Loucy (cell line): ENCODE measurements at regions not wholly inside any gene's neighbourhood (a gene's known extent, or its start where the extent isn't known, plus 50 kb on each side); places are given as distances from the start of the nearest gene placed in this dataset.

Experiments used
- H2AFZ ChIP-seq: fragments of 200-600 bp; sonication (generic); 2 replicates; pipeline ENCODE4 v1.6.0; 2016; ENCODE audit warnings: antibody characterized with exemption, mild to moderate bottlenecking, low read length, moderate library complexity
- H3F3A ChIP-seq: fragments of 200-600 bp; 2 replicates; pipeline ENCODE4 v1.6.0; 2016; ENCODE audit warnings: antibody characterized with exemption, low read depth, mild to moderate bottlenecking
- H3K27me3 ChIP-seq: fragments of 200-600 bp; sonication (generic); 2 replicates; pipeline ENCODE4 v1.6.1; 2014; ENCODE audit warnings: low read length, mild to moderate bottlenecking; ENCODE audit not compliant: insufficient read depth, poor library complexity, severe bottlenecking
- H3K36me3 ChIP-seq: fragments of 200-600 bp; sonication (generic); 2 replicates; pipeline ENCODE4 v1.6.1; 2016; ENCODE audit warnings: low read length; ENCODE audit not compliant: insufficient read depth
- H3K4me1 ChIP-seq: fragments of 200-600 bp; sonication (generic); 2 replicates; pipeline ENCODE4 v1.5.1; 2014; ENCODE audit warnings: low read length, mild to moderate bottlenecking; ENCODE audit not compliant: insufficient read depth, poor library complexity, severe bottlenecking
- H3K4me2 ChIP-seq: fragments of 200-600 bp; sonication (generic); 2 replicates; pipeline ENCODE4 v1.6.0; 2014; ENCODE audit warnings: antibody characterized with exemption, low read length, low read depth, mild to moderate bottlenecking; ENCODE audit not compliant: poor library complexity, severe bottlenecking
- H3K4me3 ChIP-seq: fragments of 200-600 bp; sonication (generic); 2 replicates; pipeline ENCODE4 v1.5.1; 2014; ENCODE audit warnings: low read length, mild to moderate bottlenecking, mixed read lengths; ENCODE audit not compliant: poor library complexity, severe bottlenecking
- H3K79me2 ChIP-seq: fragments of 200-600 bp; sonication (generic); 2 replicates; pipeline ENCODE4 v1.6.1; 2014; ENCODE audit warnings: low read length; ENCODE audit not compliant: insufficient read depth
- H3K9ac ChIP-seq: fragments of 200-600 bp; sonication (generic); 2 replicates; pipeline ENCODE4 v1.6.0; 2014; ENCODE audit warnings: mild to moderate bottlenecking, low read depth, low read length, moderate library complexity; ENCODE audit not compliant: poor library complexity, severe bottlenecking
- H3K9me2 ChIP-seq: fragments of 200-600 bp; sonication (generic); replicated peaks from 2 replicates; pipeline ENCODE4 v1.6.1; 2016; ENCODE audit warnings: low read depth, low read length, mixed read lengths
- H3K9me3 ChIP-seq: fragments of 200-600 bp; sonication (generic); 2 replicates; pipeline ENCODE4 v1.6.1; 2014; ENCODE audit warnings: mild to moderate bottlenecking, antibody characterized with exemption, low read length, low read depth; ENCODE audit not compliant: insufficient read depth
- H4K20me1 ChIP-seq: fragments of 200-600 bp; sonication (generic); 2 replicates; pipeline ENCODE4 v1.6.0; 2014; ENCODE audit warnings: antibody characterized with exemption, low read length, mild to moderate bottlenecking; ENCODE audit not compliant: insufficient read depth, poor library complexity, severe bottlenecking
- CTCF ChIP-seq: fragments of 200-600 bp; sonication (generic); conservative IDR thresholded peaks from 2 replicates; pipeline ENCODE4 v1.5.1; 2014; ENCODE audit warnings: mild to moderate bottlenecking, antibody characterized with exemption, low read length
- EZH2phosphoT487 ChIP-seq: fragments of 200-600 bp; IDR thresholded peaks from 2 replicates; pipeline ENCODE4 v1.6.1; 2018; ENCODE audit warnings: antibody characterized with exemption, mild to moderate bottlenecking, moderate library complexity, borderline replicate concordance

GRCh38 chr10:4653160-4653559, 172.8 kb upstream of the AKR1E2 start:
- no peaks in the 10 kb centered on the region for H4K20me1 ChIP-seq

GRCh38 chr10:4652111-4653010, 173.6 kb upstream of the AKR1E2 start:
- Histone ChIP-seq H3K4me1 (no peaks in the 10 kb centered on the region), H3K9me3 (no peaks in the 10 kb centered on the region), H3K36me3 (no peaks in the 10 kb centered on the region), H3K9me2 (no peaks in the 10 kb centered on the region), H3F3A (no peaks in the 10 kb centered on the region), H3K4me3 (no peak overlapping the region), H4K20me1 (no peaks in the 10 kb centered on the region), H2AFZ (no peak overlapping the region), H3K9ac (no peak overlapping the region), H3K27me3 (no peaks in the 10 kb centered on the region), H3K4me2 (no peak overlapping the region), H3K79me2 (no peaks in the 10 kb centered on the region)
- no peak for TF ChIP-seq EZH2phosphoT487
- TF ChIP-seq CTCF, result no peak

More at GRCh38 chr10:4653160-4653559, 172.8 kb upstream of the AKR1E2 start:
- Histone ChIP-seq H3K9me2 (no peaks in the 10 kb centered on the region), H3F3A (no peaks in the 10 kb centered on the region), H3K4me3 (no peak overlapping the region), H3K9ac (no peak overlapping the region), H3K4me1 (no peaks in the 10 kb centered on the region), H3K4me2 (no peak overlapping the region), H3K79me2 (no peaks in the 10 kb centered on the region), H3K9me3 (no peaks in the 10 kb centered on the region), H3K36me3 (no peaks in the 10 kb centered on the region), H3K27me3 (no peaks in the 10 kb centered on the region), H2AFZ (no peak overlapping the region)
- TF ChIP-seq CTCF (no peak), EZH2phosphoT487 (no peak)

GRCh38 chr10:4651404-4652037, 174.5 kb upstream of the AKR1E2 start:
- Histone ChIP-seq H3K27me3 (no peaks in the 10 kb centered on the region), H3K9me2 (no peaks in the 10 kb centered on the region), H3F3A (no peaks in the 10 kb centered on the region), H3K4me2 (no peak overlapping the region), H3K4me1 (no peaks in the 10 kb centered on the region), H3K4me3 (no peak overlapping the region), H3K79me2 (no peaks in the 10 kb centered on the region), H2AFZ (no peak overlapping the region), H3K9me3 (no peaks in the 10 kb centered on the region), H3K9ac (no peak overlapping the region), H4K20me1 (no peaks in the 10 kb centered on the region), H3K36me3 (no peaks in the 10 kb centered on the region)
- TF ChIP-seq EZH2phosphoT487 (no peak), CTCF (no peak)
